Body of pancreas (tissue), 4 donors: ENCODE measurements at regions not wholly inside any gene's neighbourhood (a gene's known extent, or its start where the extent isn't known, plus 50 kb on each side); places are given as distances from the start of the nearest gene placed in this dataset.

Source experiments
- CTCF ChIP-seq, 7 experiments: fragments of 450-650 bp in 4 of 7; fragments of 200-600 bp in 3 of 7; sonication (generic) in 3 of 7; IDR thresholded peaks; one replicate each; pipeline ENCODE4 v1.5.1; 2016 to 2019; ENCODE audit warnings: antibody characterized with exemption in 7 of 7
- POLR2A ChIP-seq, 3 donors: fragments of 450-650 bp; IDR thresholded peaks; one replicate each; pipeline ENCODE4 v1.6.1; 2016; ENCODE audit warnings: antibody characterized with exemption in 3 of 3, mild to moderate bottlenecking in 2 of 3

- no peak for TF ChIP-seq CTCF (IDR thresholded peaks at IDR 0.05)
- no peak for TF ChIP-seq POLR2A (IDR thresholded peaks at IDR 0.05)
Observed at GRCh38 chr2:18824325-18824790, 235.0 kb upstream of the NT5C1B start.
